Left ventricle myocardium superior (tissue), 1 donor: ENCODE measurements at regions not wholly inside any gene's neighbourhood (a gene's known extent, or its start where the extent isn't known, plus 50 kb on each side); places are given as distances from the start of the nearest gene placed in this dataset.
A peak's percentile ranks its signal among the peaks of the same experiment; 100 is the strongest.
"Not testable (repeated sequence)": the region's sequence is repeated elsewhere in the genome, so short reads cannot be mapped to it uniquely, and the experiment has no call there.

Experiments used
- ATAC-seq: fragments of 200-7000 bp; cut with Tn5 transposase; one replicate; pipeline ENCODE4 v1.9.1; 2020; ENCODE audit warnings: mild to moderate bottlenecking, moderate library complexity
- DNase-seq: peaks from one replicate; pipeline ENCODE4 v3.0.0-alpha.2; 2020
- intact Hi-C: fragments of 100-400 bp; cut with micrococcal nuclease; formaldehyde crosslinking; loops from one replicate; pipeline ENCODE4 v1.11.0; 2022
- donor health status: DM: no; HTN: yes; CAD: no; lungs with severe emphysema.

DNA sequence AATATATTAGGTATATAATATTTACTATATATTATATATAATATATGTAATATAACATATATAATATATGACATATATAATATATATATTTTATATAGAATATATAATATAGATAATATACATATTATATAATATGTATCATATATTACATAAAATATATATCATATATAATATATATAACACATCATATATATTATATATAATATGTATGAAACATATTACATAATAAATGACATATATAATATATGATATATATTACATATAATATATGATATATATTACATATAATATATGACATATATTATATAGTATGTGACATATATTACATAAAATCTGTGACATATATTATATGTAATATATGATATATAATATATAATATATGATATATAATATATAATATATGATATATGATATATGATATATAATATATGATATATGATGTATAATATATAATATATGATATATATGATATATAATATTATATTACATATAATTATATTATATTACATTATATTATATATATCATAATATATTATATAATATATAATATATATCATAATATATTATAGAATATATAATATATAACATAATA lies 119.5 kb upstream of the RIMBP3 start:
- ATAC-seq (no peak), DNase-seq (no peak)
- intact Hi-C loops = no loop called here

DNA sequence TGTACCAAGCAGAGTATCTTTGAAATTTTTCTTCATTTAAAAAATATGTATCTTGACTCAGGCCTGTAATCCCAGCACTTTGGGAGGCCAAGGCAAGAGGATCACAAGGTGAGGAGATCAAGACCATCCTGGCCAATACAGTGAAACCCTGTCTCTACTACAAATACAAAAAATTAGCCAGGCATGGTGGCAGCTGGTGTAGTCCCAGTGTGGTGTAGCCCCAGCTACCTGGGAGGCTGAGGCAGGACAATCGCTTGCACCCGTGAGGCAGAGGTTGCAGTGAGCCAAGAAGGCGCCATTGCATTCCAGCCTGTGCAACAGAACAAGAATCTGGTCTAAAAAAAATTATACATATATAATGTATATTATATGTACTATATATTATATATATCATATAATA lies 118.7 kb upstream of the RIMBP3 start:
- intact Hi-C loops = not testable (repeated sequence)
- peak; percentile 71 for DNase-seq
- ATAC-seq = peak; percentile 73
